ENCODE measurements at regions not wholly inside any gene's neighbourhood (a gene's known extent, or its start where the extent isn't known, plus 50 kb on each side); places are given as distances from the start of the nearest gene placed in this dataset.

DNA sequence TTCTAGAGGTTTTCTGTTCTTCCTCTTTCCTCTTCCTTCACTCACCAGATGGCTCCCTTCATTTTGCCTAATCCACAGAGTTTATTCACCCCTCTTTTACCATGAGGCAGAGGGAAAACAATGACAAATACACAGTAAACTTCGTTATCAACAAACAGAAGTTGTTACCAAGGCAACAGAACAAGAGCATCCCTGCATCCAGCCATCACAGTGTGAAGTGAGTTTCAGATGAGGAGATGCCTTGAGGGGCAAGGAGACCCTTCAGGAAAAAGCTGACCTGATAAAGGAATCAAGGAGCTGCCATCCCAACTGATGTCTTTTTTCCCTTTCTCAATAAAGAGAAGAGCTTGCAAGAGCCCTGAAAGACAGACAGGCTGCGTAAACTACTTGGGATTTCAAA is 195.3 kb downstream of the BRINP2 start:
- TF ChIP-seq, protein P1, sequence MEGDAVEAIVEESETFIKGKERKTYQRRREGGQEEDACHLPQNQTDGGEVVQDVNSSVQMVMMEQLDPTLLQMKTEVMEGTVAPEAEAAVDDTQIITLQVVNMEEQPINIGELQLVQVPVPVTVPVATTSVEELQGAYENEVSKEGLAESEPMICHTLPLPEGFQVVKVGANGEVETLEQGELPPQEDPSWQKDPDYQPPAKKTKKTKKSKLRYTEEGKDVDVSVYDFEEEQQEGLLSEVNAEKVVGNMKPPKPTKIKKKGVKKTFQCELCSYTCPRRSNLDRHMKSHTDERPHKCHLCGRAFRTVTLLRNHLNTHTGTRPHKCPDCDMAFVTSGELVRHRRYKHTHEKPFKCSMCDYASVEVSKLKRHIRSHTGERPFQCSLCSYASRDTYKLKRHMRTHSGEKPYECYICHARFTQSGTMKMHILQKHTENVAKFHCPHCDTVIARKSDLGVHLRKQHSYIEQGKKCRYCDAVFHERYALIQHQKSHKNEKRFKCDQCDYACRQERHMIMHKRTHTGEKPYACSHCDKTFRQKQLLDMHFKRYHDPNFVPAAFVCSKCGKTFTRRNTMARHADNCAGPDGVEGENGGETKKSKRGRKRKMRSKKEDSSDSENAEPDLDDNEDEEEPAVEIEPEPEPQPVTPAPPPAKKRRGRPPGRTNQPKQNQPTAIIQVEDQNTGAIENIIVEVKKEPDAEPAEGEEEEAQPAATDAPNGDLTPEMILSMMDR (IDR thresholded peaks at IDR 0.05), result no peak

DNA sequence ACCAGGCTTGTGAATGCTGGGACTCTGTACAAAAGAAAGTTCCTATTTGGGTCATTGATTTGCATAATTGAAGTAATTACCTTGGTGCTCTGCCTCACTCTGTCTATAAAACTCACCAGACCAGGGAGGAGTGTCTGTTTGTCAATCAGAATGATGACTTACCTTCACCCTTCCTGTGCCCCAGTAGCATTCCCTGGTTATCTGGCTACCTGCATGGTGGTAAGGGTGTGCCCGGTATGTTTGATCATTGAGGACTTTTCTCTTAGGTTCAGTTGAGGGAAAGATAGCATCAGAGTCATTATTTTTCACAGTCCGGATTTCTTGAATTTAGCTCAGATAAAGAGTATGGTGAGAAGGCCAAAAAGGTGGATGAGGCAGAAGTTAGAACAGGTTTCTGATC is 190.0 kb downstream of the BRINP2 start:
- TF ChIP-seq, protein P1 (IDR thresholded peaks at IDR 0.05), result no peak

DNA sequence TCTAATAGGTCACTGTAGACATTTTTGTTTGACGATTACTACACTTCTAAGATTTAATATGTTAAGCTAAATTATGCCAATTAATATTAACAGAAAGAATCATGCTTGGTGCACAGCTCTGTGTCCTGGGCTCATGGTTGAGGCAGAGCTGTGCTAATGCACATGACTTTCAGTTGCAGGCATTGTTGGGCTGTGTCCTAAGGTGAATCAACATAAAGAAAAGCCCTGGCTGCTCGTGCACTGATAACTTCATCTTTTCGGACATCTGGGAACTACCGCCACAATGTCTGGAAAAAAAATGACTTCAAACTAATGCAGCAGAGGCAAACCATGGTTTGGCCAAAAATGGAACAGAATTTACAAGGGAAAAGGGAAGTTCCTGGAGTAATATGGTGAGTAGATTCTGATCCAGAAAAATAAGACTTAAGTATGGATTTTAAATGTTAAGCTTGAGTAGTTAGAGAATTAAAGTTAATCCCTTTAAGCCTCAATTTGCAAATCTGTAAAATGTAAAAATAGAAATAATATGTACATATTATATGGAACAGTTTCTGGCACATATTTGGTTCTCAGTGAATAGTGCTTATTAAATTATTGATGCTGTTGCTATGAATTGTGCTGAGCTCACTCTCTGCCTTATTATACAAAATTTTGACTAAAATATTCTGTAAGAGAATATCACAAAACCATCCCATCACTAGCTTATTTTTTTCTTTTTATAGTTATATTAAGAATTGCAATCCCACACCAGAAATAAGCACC is 186.1 kb downstream of the BRINP2 start:
- TF ChIP-seq, protein P1 (IDR thresholded peaks at IDR 0.05), result no peak

DNA sequence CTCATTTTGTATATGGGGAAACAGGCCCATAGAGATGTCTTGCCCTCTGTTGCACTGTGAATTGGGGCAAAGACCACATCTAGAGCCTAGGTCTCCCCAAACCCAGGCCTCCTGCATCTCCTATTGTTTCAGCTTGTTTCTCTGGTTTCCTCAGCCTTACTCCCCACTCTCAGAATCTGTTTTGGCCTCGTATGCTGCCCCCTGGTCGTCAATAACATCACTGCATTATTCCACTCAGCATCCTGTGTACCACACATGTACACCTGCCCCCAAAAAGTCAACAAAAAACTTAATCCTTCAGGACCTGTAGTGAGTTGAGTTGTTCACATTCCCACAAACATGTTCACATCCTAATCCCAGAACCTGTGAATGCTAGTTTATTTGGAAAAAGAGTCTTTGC is 184.8 kb downstream of the BRINP2 start:
- TF ChIP-seq, protein P1 (IDR thresholded peaks at IDR 0.05), result peak; percentile 24; the same call in 1 of the 2 replicates

DNA sequence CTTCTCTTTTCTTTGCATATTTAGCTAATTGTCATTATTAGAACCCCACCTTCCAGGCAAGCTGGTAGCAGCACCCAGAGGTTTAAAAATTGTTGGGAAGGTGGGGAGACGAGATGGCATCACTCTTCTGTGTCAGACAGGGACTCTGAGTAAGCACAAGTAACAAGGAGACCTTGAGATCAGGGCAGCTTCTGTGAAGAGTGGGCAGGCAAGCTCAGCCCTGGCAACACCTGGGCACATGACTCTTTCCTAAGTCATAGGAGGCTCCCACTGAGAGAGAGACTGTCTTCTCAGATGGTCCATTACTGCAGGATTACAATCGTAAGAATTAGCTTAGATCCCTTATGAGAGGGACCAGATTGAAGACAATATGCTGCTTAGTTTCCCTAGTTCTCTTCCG is 183.5 kb downstream of the BRINP2 start:
- TF ChIP-seq, protein P1 (IDR thresholded peaks at IDR 0.05), result no peak

DNA sequence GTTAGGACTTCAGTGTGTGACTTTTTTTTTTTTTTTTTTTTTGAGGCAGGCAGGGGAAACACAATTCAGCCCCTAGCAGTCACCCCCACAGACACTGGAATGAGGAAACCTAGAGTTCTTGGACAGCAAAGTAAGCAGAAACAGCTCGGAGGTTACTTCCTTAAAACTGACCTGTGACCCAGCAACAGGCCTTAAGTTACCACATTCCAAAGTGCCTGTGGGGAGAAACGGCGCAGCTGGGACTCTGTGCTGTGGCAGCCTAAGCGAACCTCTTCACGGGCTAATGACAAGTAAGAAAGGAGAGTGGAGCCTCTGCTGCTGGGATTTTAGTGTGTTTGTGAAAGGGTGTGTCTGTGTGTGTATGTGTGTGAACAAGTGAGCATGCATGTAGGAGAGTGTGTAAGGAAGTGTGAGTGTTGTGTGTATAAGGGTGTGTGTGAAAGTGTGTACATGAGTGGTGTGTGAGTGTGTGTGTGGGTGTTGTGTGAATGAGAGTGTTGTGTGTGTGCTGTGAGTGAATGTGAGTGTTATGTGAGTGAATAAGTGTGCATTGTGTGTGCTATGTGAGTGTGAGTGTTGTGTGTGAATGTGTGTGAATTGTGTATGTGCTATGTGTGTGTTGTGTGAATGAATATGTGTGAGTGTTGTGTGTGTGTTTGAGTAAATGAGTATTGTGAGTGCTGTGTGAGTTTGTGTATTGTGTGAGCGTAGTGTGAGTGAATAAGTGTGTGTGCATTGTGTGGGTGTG is 180.8 kb downstream of the BRINP2 start:
- TF ChIP-seq, protein P1 (IDR thresholded peaks at IDR 0.05), result no peak

DNA sequence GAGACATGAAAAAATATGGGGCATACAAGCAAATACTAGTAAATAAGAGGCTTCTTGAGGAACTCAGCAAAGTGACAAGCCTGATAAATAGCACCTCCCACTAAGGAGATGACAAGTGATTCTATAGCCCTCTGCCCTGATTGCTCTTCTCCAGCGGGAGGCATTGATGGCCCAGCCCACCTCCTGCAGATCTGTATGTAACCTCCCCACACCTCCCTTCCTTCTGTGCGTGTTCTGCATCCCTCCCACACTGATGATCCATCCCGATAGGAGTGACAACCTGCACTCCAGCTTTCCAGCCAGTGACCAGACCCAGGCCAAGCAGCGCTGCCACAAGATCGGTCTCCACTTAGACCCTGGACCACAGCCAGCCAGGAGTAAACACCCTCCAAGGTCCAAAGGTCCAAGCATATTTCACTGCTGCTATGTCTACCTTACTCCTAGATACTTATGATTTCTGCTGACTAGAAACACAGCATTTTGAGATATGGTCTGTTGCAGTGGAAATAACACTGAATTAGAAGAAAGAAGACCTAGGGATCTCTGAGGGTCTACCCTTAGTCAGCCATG is 176.1 kb downstream of the BRINP2 start:
- TF ChIP-seq, protein P1 (IDR thresholded peaks at IDR 0.05), result no peak

Data from LNCAP (cell line).